B cell (primary cell): ENCODE measurements at regions not wholly inside any gene's neighbourhood (a gene's known extent, or its start where the extent isn't known, plus 50 kb on each side); places are given as distances from the start of the nearest gene placed in this dataset.

ENCODE experiments used
- ATAC-seq: fragments of 200-7000 bp; cut with Tn5 transposase; one replicate; pipeline ENCODE4 v1.10.0; 2021; ENCODE audit warnings: low read depth, mild to moderate bottlenecking, moderate number of reproducible peaks, moderate library complexity
- CTCF ChIA-PET: fragments of 350-600 bp; sonication (Branson Sonifier 250); formaldehyde crosslinking; loops from one replicate; lab custom pipeline; 2021; ENCODE audit warnings: antibody characterized with exemption, inconsistent platforms; lab: Charles Lee
- POLR2A ChIA-PET: fragments of 350-600 bp; sonication (Branson Sonifier 250); formaldehyde crosslinking; loops from one replicate; lab custom pipeline; 2021; ENCODE audit warnings: antibody characterized with exemption; lab: Charles Lee
- DNase-seq: peaks from one replicate; pipeline ENCODE4 v3.0.0; 2013
- H2AFZ ChIP-seq: 2 replicates; pipeline ENCODE4 v1.6.1; 2012; ENCODE audit warnings: mild to moderate bottlenecking, low read depth, low read length; ENCODE audit not compliant: insufficient read depth, poor library complexity, severe bottlenecking
- H3K27ac ChIP-seq, 2 donors: 1 replicate in 1 of 2; 2 replicates in 1 of 2; pipeline ENCODE4 v1.5.1; 2012 to 2013; ENCODE audit warnings: low read length in 2 of 2, mild to moderate bottlenecking in 2 of 2, moderate library complexity in 1 of 2
- H3K27me3 ChIP-seq, 4 experiments: fragments of 200-600 bp in 1 of 4; sonication (generic) in 1 of 4; replicated peaks in 1 of 4; 1 replicate in 2 of 4; 2 replicates in 2 of 4; pipeline versions ENCODE4 v1.6.1 to v1.7.0; 2013 to 2016; ENCODE audit warnings: low read length in 3 of 4, mild to moderate bottlenecking in 2 of 4, mixed read lengths in 1 of 4, moderate library complexity in 1 of 4; ENCODE audit not compliant: insufficient read depth in 4 of 4, control insufficient read depth in 3 of 4; ENCODE audit errors: control extremely low read depth in 1 of 4
- H3K36me3 ChIP-seq, 2 experiments: replicated peaks in 1 of 2; 1 replicate in 1 of 2; 2 replicates in 1 of 2; pipeline versions ENCODE4 v1.6.1 to v1.7.1; 2013; ENCODE audit warnings: low read length in 1 of 2; ENCODE audit not compliant: insufficient read depth in 2 of 2, control insufficient read depth in 1 of 2; ENCODE audit errors: control extremely low read depth in 1 of 2, extremely low read depth in 1 of 2
- H3K4me1 ChIP-seq, 2 donors: fragments of 200-600 bp in 1 of 2; sonication (generic) in 1 of 2; 1 replicate in 1 of 2; 2 replicates in 1 of 2; pipeline versions ENCODE4 v1.5.1 to v1.6.1; 2013 to 2017; ENCODE audit warnings: low read length in 2 of 2; ENCODE audit not compliant: control insufficient read depth in 2 of 2, insufficient read depth in 2 of 2
- H3K4me2 ChIP-seq: replicated peaks from 2 replicates; pipeline ENCODE3; 2012; ENCODE audit warnings: mild to moderate bottlenecking, low read depth, low read length; ENCODE audit not compliant: poor library complexity, severe bottlenecking
- H3K4me3 ChIP-seq, 5 experiments: fragments of 200-600 bp in 1 of 5; sonication (generic) in 1 of 5; 1 replicate in 3 of 5; 2 replicates in 2 of 5; pipeline versions ENCODE4 v1.5.1 to v1.7.0; 2011 to 2016; ENCODE audit warnings: low read length in 4 of 5, mild to moderate bottlenecking in 4 of 5, low read depth in 2 of 5, control low read depth in 1 of 5, moderate library complexity in 1 of 5; ENCODE audit not compliant: insufficient read depth in 1 of 5; ENCODE audit errors: control extremely low read depth in 1 of 5, extremely low read depth in 1 of 5
- H3K79me2 ChIP-seq: fragments of 200-600 bp; sonication (generic); one replicate; pipeline ENCODE4 v1.6.0; 2016; ENCODE audit warnings: low read length; ENCODE audit not compliant: control insufficient read depth, insufficient read depth
- H3K9ac ChIP-seq: fragments of 200-600 bp; sonication (generic); 2 replicates; pipeline ENCODE4 v1.6.1; 2017; ENCODE audit warnings: mild to moderate bottlenecking, low read length, moderate library complexity
- H3K9me3 ChIP-seq, 3 donors: one replicate each; pipeline versions ENCODE4 v1.6.1 to v1.7.1; 2013; ENCODE audit warnings: low read length in 2 of 3; ENCODE audit not compliant: control insufficient read depth in 2 of 3, insufficient read depth in 1 of 3; ENCODE audit errors: control extremely low read depth in 1 of 3
- H4K20me1 ChIP-seq: 2 replicates; pipeline ENCODE4 v1.6.0; 2012; ENCODE audit warnings: mild to moderate bottlenecking, low read length; ENCODE audit not compliant: insufficient read depth, control insufficient read depth, poor library complexity, severe bottlenecking
- H3K27ac Mint-ChIP-seq: one replicate; pipeline ENCODE4 v1.8.0; 2021; ENCODE audit warnings: mixed read lengths
- H3K27me3 Mint-ChIP-seq: one replicate; pipeline ENCODE4 v1.8.0; 2021; ENCODE audit warnings: mixed read lengths
- H3K4me1 Mint-ChIP-seq: one replicate; pipeline ENCODE4 v1.8.0; 2021; ENCODE audit warnings: mixed read lengths
- H3K4me3 Mint-ChIP-seq: one replicate; pipeline ENCODE4 v1.8.0; 2021; ENCODE audit warnings: mixed read lengths
- H3K9me3 Mint-ChIP-seq: one replicate; pipeline ENCODE4 v1.8.0; 2022; ENCODE audit warnings: mixed read lengths; ENCODE audit not compliant: insufficient read depth
- EZH2 ChIP-seq: IDR thresholded peaks from 2 replicates; pipeline ENCODE4 v1.6.1; 2012; ENCODE audit warnings: borderline replicate concordance, low read depth, mild to moderate bottlenecking, moderate library complexity, low read length; ENCODE audit not compliant: insufficient read depth, poor library complexity, severe bottlenecking
- WGBS: methylation state at CpG from one replicate; pipeline ENCODE4 v1.1.5; 2013; ENCODE audit warnings: missing lambda C conversion rate; ENCODE audit not compliant: insufficient coverage; 5-methylcytosine and 5-hydroxymethylcytosine counted together
- intact Hi-C: fragments of 100-400 bp; cut with micrococcal nuclease; formaldehyde crosslinking; loops from one replicate; pipeline ENCODE4 v1.10.0; 2022
- TF ChIP-seq, protein P1 (sequence below): fragments of 200-600 bp; IDR thresholded peaks from one replicate; pipeline ENCODE4 v1.8.0; 2022; ENCODE audit warnings: antibody characterized with exemption, mild to moderate bottlenecking

GRCh38 chr4:138677748-138678147 is 337.8 kb upstream of the NOCT start:
- H3K27ac ChIP-seq, result no peak overlapping the region
- no peak overlapping the region for H2AFZ ChIP-seq
- TF ChIP-seq EZH2, result no peak
- TF ChIP-seq, protein P1, sequence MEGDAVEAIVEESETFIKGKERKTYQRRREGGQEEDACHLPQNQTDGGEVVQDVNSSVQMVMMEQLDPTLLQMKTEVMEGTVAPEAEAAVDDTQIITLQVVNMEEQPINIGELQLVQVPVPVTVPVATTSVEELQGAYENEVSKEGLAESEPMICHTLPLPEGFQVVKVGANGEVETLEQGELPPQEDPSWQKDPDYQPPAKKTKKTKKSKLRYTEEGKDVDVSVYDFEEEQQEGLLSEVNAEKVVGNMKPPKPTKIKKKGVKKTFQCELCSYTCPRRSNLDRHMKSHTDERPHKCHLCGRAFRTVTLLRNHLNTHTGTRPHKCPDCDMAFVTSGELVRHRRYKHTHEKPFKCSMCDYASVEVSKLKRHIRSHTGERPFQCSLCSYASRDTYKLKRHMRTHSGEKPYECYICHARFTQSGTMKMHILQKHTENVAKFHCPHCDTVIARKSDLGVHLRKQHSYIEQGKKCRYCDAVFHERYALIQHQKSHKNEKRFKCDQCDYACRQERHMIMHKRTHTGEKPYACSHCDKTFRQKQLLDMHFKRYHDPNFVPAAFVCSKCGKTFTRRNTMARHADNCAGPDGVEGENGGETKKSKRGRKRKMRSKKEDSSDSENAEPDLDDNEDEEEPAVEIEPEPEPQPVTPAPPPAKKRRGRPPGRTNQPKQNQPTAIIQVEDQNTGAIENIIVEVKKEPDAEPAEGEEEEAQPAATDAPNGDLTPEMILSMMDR, result no peak
- Mint-ChIP-seq H3K27ac (no peak overlapping the region), H3K9me3 (no peaks in the 10 kb centered on the region), H3K4me1 (no peaks in the 10 kb centered on the region), H3K4me3 (no peak overlapping the region), H3K27me3 (peaks cover 7% of the 10 kb centered on the region)
- CTCF ChIA-PET, result interaction anchor here (1.1 kb wide), 1 partner anchor 8 kb away, joined by 3 read pairs; no protein-coding TSS in a partner anchor
- intact Hi-C loops, result no loop called here
- POLR2A ChIA-PET, result no interaction called here
- DNase-seq (no peak), ATAC-seq (no peak)
- no peaks in the 10 kb centered on the region for H3K9me3 ChIP-seq
- H3K4me3 ChIP-seq, result no peak overlapping the region
- peaks cover 0 to 4% (median 1%) of the 10 kb centered on the region in 4 experiments for H3K27me3 ChIP-seq
- H3K36me3 ChIP-seq, result no peaks in the 10 kb centered on the region
- no peaks in the 10 kb centered on the region for H3K4me1 ChIP-seq
- H3K4me2 ChIP-seq, result no peak overlapping the region
- 60% methylated on average over 1 of the region's 1 CpG for WGBS
- no peaks in the 10 kb centered on the region for H3K79me2 ChIP-seq
- no peak overlapping the region for H3K9ac ChIP-seq
- no peaks in the 10 kb centered on the region for H4K20me1 ChIP-seq

DNA sequence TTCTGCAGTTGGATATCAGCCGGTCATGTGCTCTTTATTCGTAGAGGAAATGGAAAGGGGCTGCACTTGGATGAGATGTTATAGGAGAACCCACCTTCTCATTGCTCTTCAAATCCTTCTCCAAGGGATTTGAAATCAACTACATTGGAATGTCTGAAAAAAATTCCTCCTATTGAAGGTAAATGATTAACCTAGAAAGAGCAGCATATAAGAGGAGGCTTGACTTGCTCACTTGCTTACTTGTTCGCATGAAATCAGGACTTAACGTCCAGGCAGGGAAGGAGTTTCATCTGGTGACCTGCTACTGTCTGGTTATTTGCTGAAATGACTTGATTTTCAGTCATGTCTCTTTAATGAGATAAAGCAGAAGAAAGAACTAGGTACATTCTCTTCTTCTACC is 338.4 kb upstream of the NOCT start:
- H2AFZ ChIP-seq, result no peak overlapping the region
- H3K4me3 Mint-ChIP-seq, result no peak overlapping the region
- H3K27me3 Mint-ChIP-seq, result peaks cover 6% of the 10 kb centered on the region
- no peak overlapping the region for H3K4me2 ChIP-seq
- TF ChIP-seq, protein P1, result no peak
- TF ChIP-seq EZH2, result no peak
- H3K9ac ChIP-seq, result no peak overlapping the region
- no peaks in the 10 kb centered on the region for H3K4me1 ChIP-seq
- no peaks in the 10 kb centered on the region for H3K79me2 ChIP-seq
- no CpG with 5 or more reads among the region's 4 CpGs for WGBS
- no peaks in the 10 kb centered on the region for H3K36me3 ChIP-seq
- ChIA-PET POLR2A (no interaction called here), CTCF (no interaction called here)
- H4K20me1 ChIP-seq, result no peaks in the 10 kb centered on the region
- DNase-seq, result no peak
- no peaks in the 10 kb centered on the region for H3K9me3 Mint-ChIP-seq
- intact Hi-C loops, result no loop called here
- peaks cover 0 to 4% (median 0%) of the 10 kb centered on the region in 4 experiments for H3K27me3 ChIP-seq
- H3K9me3 ChIP-seq, result no peaks in the 10 kb centered on the region
- H3K4me3 ChIP-seq, result no peak overlapping the region
- ATAC-seq, result no peak
- H3K4me1 Mint-ChIP-seq, result no peaks in the 10 kb centered on the region
- no peak overlapping the region for H3K27ac Mint-ChIP-seq
- no peak overlapping the region for H3K27ac ChIP-seq
